COLO829 (cell line): ENCODE measurements at regions not wholly inside any gene's neighbourhood (a gene's known extent, or its start where the extent isn't known, plus 50 kb on each side); places are given as distances from the start of the nearest gene placed in this dataset.

Experiments used
- DNase-seq: peaks from one replicate; pipeline ENCODE4 v3.0.0; 2012; ENCODE audit warnings: low spot score

GRCh38 chr13:27673911-27674310 is 52.2 kb downstream of the POLR1D start:
- DNase-seq = no peak

DNA sequence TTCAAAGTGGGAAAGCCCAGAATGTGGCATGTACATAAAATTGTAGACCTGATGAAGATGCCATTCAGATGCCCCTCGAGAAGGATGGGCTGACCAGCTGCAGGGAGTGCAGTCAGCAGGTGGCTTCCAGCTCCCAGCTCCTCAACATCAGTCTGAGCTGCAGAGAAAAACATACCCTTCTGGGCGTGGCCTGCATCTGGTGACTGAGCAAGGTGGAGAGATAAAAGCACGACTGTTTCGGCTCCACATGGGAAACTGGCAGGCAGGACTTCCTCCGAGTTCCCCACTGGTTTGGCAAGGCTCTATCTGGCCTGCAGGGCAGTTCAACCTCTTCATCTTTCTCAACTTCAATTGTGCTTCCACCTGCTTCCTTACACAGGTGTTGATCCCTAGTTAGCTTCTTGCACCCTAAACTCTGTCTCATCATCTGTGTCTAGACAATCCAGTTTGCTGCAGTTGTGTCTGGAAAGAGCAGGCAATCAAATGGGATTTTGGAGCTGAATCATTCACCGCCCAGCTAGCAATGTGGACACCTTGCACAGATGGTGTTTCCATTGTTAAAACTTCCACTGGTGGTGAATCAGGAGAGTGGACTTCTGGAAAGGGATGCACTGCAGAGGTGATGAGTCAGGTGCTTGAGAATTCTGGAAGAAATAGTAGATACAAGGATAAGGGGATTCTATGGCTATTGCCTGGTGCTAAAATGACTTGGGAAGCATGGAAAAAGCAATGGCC is 56.8 kb downstream of the POLR1D start:
- DNase-seq = no peak

- DNase-seq = peak; percentile 49
Observed at GRCh38 chr13:27679396-27679795, 57.7 kb downstream of the POLR1D start.

GRCh38 chr13:27679896-27680295 is 58.2 kb downstream of the POLR1D start:
- DNase-seq = no peak

DNA sequence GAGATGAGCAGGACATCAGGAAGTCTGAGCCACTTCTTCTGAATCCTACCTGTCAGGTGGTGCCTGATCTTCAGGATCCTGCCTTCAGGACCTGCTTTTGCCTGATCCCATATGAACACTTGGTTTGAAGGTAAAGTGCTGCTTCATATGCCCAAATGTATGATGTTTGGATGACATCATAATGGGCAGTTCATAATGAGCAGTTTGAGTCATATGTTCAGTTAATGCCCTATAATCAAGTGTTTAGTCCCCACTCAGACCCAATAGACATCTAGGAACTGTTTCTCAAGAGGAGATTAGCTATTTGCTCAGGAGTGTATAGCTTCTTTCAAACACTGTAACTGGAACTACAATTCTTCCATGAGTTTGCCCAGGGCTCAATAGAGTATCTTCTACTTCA is 58.8 kb downstream of the POLR1D start:
- DNase-seq = no peak

- no peak for DNase-seq
Observed at GRCh38 chr13:27691207-27691606, 69.5 kb downstream of the POLR1D start.

GRCh38 chr13:27696731-27697130 is 75.0 kb downstream of the POLR1D start:
- DNase-seq = no peak

- no peak for DNase-seq
Observed at GRCh38 chr13:27699952-27700351, 78.3 kb downstream of the POLR1D start.

DNA sequence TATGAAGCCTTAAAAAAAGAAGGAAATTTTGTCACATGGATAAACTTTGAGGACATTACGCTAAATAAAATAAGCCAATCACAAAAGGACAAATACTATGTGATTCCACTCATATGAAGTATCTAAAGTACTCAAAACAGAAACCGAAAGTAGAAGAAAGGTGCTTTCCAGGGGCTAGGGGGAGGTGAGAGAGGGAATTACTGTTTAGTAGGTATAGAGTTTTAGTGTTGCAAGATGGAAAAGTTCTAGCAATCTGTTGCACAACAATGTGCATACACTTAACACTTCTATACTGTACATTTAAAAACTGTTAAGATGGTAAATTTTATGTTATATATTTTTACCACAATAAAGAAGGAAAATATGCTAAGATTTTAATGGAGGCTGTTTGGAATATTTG is 83.0 kb downstream of the POLR1D start:
- DNase-seq = no peak

DNA sequence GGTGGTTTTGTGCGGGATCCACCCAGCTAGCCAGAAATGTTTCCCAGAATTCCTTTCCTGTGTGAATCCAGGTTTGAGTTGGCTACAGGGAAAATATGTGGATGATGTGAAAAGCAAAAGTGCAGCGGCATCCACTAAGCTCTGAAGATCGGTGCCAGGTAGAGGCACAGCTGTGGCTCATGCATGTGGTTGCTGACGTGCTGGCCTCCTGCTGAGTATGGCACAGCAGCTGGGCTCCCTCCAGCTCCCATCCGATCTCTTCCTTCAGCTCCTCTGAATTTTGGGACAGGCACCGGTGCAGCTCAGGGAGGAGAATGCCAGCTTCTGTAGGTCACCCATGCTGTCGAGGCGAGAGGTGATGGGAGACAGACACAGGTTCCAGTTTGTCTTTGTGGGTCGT is 84.0 kb upstream of the GSX1 start:
- no peak for DNase-seq

DNA sequence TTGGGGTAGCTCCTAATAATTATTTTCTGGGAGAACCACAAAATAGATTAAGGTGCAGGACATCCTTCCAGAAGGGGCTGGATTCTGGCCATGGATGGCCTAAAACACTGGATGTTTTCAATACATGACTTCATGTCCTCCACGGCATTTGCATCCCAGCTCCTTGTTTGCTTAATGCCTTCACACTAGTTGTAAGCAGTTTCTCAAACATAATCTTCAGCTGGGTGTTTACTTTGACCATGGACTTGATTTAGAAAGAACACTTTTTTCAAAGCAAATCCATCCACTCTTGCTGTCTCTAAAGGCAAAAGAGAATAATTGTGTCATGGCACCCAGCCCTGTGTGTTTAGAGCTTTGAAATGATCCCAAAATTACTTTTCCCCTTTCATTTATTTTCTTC is 82.5 kb upstream of the GSX1 start:
- no peak for DNase-seq

GRCh38 chr13:27712421-27712820 is 79.9 kb upstream of the GSX1 start:
- peak; percentile 9 for DNase-seq

- no peak for DNase-seq
Observed at GRCh38 chr13:27713767-27714166, 78.5 kb upstream of the GSX1 start.

- DNase-seq = no peak
Observed at GRCh38 chr13:27721681-27722080, 70.6 kb upstream of the GSX1 start.

- peak; percentile 38 for DNase-seq
Observed at GRCh38 chr13:27728271-27728670, 64.0 kb upstream of the GSX1 start.

GRCh38 chr13:27730191-27730590 is 62.1 kb upstream of the GSX1 start:
- no peak for DNase-seq
